Dermis microvascular lymphatic vessel endothelial cell (primary cell): ENCODE measurements at regions not wholly inside any gene's neighbourhood (a gene's known extent, or its start where the extent isn't known, plus 50 kb on each side); places are given as distances from the start of the nearest gene placed in this dataset.

Experiments
- DNase-seq, 2 donors: peaks; one replicate each; pipeline versions ENCODE4 v3.0.0 to v3.0.0-alpha.2; 2010; ENCODE audit warnings: low read depth in 2 of 2

DNA sequence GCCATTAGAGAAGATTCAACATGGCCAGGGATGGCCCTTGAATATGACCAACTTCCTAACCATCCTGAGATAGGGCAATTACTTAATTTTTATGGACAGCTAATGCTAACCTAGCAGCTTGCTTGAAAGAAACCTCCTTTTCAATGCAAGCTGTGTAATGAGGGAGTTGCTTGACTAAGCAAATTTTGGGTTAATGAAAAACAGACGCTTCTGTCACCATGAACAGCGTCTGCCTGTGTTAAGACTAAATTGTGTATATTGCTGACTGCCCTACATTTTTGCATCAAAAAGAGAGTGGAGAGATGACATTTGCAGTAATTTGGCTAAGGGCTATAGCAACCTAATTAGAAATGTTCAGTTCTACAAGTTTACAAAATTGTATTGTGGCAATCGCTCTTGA is 319.2 kb upstream of the LRATD1 start:
- DNase-seq: no peak

GRCh38 chr2:14316594-14316993 is 315.9 kb upstream of the LRATD1 start:
- DNase-seq: no peak

GRCh38 chr2:14321357-14321756 is 311.2 kb upstream of the LRATD1 start:
- no peak for DNase-seq

- no peak for DNase-seq
Observed at GRCh38 chr2:14322306-14322705, 310.2 kb upstream of the LRATD1 start.

DNA sequence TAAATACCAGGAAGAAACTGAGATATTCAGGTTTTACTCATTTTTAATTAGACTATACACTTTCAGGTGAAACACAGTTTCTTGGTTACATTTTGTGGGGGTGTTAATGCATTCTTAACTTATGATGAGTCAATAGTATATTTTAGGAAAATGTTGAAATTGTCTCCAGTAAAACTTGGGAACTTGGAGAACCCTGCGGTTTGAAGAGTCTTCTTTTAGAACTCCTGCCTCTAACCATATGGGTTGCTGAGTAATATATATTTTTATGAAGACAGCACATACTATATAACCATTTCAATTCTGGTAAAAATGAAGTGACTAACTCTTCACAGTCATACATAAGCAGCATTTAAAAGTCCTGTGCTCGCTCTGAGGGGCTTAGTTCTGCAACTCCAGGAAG is 308.2 kb upstream of the LRATD1 start:
- DNase-seq: no peak

DNA sequence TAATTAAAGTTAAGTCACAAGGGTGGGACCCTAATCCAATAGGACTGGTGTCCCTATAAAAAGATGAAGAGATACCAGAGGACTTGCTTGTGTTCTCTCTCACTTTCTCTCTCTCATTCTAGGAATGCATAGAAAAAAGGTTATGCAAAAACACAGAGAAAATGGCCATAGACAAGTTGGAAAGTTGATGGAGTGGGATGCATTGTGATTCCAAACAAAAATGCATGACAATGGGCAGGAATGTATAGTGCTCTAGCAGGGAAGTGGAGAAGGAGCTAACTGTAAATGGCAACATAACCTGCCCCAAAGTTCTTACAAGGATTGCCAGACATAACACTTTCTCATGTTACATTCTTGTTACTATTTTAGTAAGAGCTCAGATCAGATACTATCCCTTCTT is 301.6 kb upstream of the LRATD1 start:
- no peak for DNase-seq

DNA sequence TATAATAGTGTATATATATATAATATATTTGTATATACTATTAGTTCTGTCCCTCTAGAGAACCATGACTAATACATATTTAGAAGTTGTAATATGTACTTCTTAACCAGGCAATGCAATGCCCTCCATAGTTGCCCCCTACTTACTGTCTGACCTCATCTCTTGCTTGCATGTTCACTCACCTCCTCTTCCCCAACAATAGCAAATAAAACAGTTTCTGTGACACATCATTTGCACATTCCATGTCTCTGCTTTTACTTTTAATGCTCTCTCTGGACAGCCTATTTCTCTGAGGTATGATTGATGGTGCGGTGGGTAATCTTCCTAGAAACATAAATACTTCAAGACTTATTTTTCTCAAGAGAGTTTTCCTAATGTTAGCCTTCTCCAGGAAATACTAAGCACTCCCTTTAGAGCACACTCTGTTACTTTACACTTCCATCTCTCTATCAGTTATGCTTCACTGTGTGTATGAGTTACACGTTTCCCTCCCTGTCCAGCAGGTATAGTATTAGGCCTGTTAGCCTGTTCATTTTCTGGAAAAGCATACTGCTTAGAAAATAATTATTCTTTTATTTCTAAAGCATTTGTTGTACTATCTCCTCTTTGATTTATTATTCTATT is 295.6 kb upstream of the LRATD1 start:
- no peak for DNase-seq

- DNase-seq: no peak
Observed at GRCh38 chr2:14340703-14341102, 291.8 kb upstream of the LRATD1 start.

DNA sequence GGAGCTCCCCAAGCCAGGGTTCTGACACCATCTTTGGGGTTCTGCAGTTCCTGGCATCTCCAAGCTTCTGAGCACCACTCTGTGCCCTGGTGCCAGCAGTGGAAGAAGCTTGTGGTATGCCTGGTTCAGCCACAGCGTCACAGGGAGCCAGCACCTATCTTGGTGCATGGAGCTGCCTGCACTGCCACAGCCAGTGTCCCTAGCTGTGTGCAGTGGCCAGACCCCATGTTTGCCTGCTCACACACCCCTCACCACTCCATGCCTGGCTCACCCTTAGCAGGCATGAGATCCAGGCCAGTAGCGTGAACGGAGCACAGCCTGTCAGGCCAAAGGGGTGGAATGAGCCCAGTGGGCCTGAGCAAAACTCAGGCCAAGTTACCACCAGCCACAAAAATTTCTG is 290.2 kb upstream of the LRATD1 start:
- no peak for DNase-seq

GRCh38 chr2:14344355-14344754 is 288.2 kb upstream of the LRATD1 start:
- no peak for DNase-seq

GRCh38 chr2:14348247-14348646 is 284.3 kb upstream of the LRATD1 start:
- DNase-seq: no peak

DNA sequence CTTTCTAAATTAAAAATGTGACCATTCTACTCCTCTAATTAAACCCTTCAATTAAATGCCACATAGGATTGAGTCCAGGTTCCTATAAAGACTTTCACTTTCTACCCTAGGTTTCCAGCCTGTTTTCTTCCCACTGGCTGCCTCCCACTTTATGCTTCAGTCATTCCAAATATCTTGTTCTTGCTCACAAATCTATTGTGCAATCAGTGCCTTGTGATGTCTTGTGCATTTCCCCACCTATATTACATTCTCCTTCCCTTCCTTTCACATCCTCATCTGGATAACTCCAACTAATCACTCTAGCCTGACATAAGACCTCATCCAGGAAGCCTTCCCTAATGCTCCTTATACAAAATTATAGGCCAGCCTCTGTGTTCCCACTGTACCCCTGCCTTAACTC is 281.7 kb upstream of the LRATD1 start:
- DNase-seq: no peak

- no peak for DNase-seq
Observed at GRCh38 chr2:14352067-14352466, 280.4 kb upstream of the LRATD1 start.

DNA sequence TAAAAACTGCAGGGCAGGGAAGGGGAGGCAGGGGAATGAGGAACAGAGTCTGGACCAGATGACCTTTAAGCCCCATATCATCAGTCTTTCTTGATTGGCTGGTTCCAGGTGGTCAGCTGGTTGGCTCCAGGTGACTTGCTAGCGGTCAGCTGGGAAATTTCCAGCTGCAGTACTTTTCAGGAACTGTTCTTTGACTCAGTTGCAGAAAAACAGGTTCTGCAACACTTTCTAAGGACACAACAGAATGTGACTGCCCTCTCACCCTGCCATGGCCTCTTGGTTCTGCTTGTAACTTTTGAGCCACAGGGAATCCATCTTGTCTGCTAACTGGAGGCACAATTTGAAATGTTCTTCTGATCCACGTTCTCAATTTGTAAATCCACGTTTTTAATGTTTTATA is 278.3 kb upstream of the LRATD1 start:
- no peak for DNase-seq

GRCh38 chr2:14355102-14355501 is 277.4 kb upstream of the LRATD1 start:
- no peak for DNase-seq

GRCh38 chr2:14358339-14358738 is 274.2 kb upstream of the LRATD1 start:
- DNase-seq: no peak

DNA sequence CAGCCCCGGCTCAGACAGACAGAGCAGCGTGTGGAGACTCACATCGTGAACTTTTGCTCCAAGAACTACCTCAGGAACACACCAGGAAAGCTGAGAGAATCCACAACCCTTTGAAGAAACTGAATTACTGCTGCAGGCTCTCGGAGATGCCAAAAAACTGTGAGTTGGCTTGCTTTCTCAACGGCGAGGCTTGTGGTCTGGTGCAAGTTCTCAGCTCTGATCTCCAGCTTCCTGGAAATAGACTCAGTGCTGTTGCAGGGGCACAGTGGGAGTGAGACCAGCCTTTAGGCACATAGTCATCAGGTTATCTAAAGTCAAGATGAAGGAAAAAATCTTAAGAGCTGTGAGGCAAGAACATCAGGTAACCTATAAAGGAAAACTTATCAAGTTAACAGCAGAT is 273.7 kb upstream of the LRATD1 start:
- no peak for DNase-seq

DNA sequence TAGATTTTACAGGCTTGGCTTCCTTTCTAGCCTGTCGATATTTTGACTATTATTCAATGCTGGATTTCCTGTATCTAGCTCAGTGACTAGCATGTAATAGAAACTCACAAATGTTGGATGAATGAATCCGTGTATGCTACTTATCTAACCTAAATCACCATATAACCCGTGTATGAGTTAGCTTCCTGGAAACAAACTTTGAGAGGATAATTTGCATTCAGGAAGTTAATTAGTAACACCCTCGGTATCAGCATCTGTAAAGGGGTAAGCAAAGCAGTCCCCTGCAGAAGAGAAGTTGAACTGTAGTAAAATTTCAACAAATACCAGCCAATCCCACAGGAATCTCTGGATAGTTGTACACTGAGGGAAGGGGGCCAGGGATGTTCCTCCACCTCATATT is 269.4 kb upstream of the LRATD1 start:
- no peak for DNase-seq

DNA sequence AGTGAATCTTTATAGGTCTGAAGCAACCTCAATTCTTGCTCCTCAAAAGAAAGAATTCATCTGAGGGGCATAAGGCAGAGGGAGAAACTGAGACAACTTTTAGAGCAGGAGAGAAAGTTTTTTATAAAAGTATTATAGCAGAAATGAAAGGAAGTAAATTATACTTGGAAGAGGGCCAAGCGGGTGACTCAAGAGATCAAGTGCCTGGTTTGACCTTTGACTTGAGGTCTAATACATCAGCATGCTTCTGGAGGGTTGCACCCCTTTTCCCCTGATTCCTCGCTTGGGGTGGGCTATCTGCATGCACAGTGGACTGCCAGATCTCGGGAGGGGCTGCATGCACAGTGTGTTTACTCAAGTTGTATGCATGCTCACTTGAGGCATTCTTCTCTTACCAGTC is 268.5 kb upstream of the LRATD1 start:
- DNase-seq: no peak

GRCh38 chr2:14364471-14364870 is 268.0 kb upstream of the LRATD1 start:
- DNase-seq: no peak

DNA sequence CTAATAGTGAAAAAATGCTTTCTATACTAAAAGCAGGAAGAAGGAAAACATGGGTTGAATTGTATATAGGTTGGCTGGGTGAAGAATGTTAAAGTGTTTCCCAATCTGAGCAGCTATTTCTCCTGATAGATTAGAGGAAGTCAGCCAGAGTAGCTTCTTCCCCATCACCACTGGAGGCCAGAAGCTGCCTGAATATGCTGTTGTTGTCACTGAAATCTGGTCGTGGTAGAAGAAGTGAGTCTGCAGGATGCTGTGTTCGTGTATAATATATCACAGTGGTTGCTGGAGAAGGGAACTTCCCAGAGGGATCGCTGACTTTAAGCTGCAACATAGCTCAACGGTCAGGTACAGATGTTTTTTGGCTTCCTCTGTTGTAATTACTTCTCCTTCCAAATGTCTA is 247.5 kb upstream of the LRATD1 start:
- no peak for DNase-seq

DNA sequence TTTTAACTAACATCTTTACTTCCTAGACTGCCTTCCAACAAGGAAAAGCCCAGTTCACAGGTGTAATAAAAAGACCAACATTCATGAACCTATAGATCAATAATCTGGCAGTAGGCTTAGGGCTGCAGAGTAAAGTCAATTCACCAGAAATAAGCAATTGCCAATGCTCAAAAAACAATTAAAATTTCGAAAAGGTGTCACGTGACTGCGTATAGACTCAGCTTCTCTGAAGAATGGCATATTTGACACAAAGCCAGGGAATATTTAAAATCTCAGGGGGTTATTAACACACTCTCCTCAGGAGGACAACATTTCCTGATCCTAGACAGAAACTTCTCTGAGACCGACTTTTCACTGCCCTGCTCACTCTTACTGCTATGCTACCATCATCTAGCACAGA is 245.2 kb upstream of the LRATD1 start:
- DNase-seq: no peak

DNA sequence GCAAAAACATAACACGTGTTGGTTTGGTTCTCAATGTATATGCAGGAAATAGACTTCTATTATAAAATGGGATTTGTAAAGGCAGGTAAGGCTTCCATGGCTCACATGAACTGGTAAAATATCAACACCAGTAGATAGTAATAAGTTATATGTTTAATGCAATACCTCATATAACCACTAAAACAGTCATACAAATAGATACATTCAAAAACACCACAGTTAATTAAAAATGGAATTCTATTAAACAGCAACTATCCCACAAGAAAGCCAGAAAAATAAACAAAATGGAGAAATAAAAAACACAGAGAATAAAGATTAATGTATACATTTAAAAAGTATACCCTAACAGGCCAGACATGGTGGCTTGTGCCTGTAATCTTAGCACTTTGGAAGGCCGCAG is 243.8 kb upstream of the LRATD1 start:
- DNase-seq: no peak

GRCh38 chr2:14396533-14397083 is 235.9 kb upstream of the LRATD1 start:
- no peak for DNase-seq
